ENCODE measurements at regions not wholly inside any gene's neighbourhood (a gene's known extent, or its start where the extent isn't known, plus 50 kb on each side); places are given as distances from the start of the nearest gene placed in this dataset.

DNA sequence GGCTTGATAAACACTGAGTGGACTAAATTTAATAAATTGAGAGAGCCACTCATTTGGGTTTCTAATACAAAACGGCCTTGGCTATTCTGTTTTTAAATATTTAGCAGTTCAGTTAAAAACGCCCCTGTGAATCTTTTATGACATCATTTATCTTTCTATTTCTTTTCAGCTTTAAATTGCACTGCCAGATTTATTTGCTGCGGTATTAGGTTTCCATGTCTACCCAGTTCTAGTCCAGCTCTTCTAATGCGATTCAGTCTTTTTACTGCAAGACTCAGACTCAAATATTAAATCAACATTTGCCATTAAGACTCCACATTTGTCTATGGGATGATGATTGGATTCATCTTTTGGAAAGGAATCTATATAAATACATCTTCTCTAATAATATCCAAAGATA, 2174.3 kb upstream of the PIK3C3 start:
- Histone ChIP-seq H3K4ac (ENCODE audit: low read depth in 1 of 2, low read length in 2 of 2) (no peak overlapping the region), H2BK12ac (ENCODE audit: low read length in 2 of 2) (no peak overlapping the region), H4K91ac (ENCODE audit: low read length) (no peak overlapping the region), H3K9me3 (ENCODE audit: control insufficient read depth, low read length) (no peaks in the 10 kb centered on the region), H4K8ac (ENCODE audit: low read length) (no peak overlapping the region), H3K4me2 (ENCODE audit: low read length, poor library complexity, severe bottlenecking) (no peak overlapping the region), H2BK5ac (ENCODE audit: low read depth, low read length, poor library complexity, severe bottlenecking) (no peak overlapping the region), H3K27ac (ENCODE audit: low read length, poor library complexity, severe bottlenecking) (no peak overlapping the region), H3K36me3 (ENCODE audit: control insufficient read depth in 1 of 2, insufficient read depth in 2 of 2, low read depth in 1 of 2, low read length in 2 of 2) (no peaks in the 10 kb centered on the region), H3K4me1 (ENCODE audit: control insufficient read depth, insufficient read depth, low read depth, low read length) (no peaks in the 10 kb centered on the region), H3K79me1 (replicated peaks; ENCODE audit: low read length, poor library complexity, severe bottlenecking) (no peaks in the 10 kb centered on the region), H3K27me3 (ENCODE audit: control insufficient read depth in 1 of 2, insufficient read depth in 1 of 2, low read length in 2 of 2) (no peaks in the 10 kb centered on the region), H2BK15ac (ENCODE audit: low read depth, poor library complexity, severe bottlenecking) (no peak overlapping the region), H3K23ac (ENCODE audit: low read length in 2 of 2) (no peak overlapping the region), H2BK120ac (ENCODE audit: low read depth, low read length) (no peak overlapping the region), H3K14ac (ENCODE audit: low read length in 2 of 2) (no peak overlapping the region), H2AK5ac (ENCODE audit: low read length, severe bottlenecking) (no peak overlapping the region), H3K9ac (ENCODE audit: low read length) (no peak overlapping the region), H3K18ac (ENCODE audit: low read depth in 1 of 2, low read length in 2 of 2) (no peak overlapping the region), H3K4me3 (ENCODE audit: insufficient read depth in 1 of 2, low read depth in 1 of 2, low read length in 2 of 2) (no peak overlapping the region), H2AFZ (ENCODE audit: low read depth, low read length) (no peak overlapping the region)
- 86% methylated on average over 4 of the region's 4 CpGs for WGBS
- DNase-seq, result no peak

GRCh38 chr18:39779926-39780325, 2175.1 kb upstream of the PIK3C3 start:
- H3K27ac ChIP-seq (ENCODE audit: low read length, poor library complexity, severe bottlenecking), result no peak overlapping the region
- H2BK15ac ChIP-seq (ENCODE audit: low read depth, poor library complexity, severe bottlenecking), result no peak overlapping the region
- 97% methylated on average over 2 of the region's 2 CpGs for WGBS
- no peaks in the 10 kb centered on the region for H3K9me3 ChIP-seq (ENCODE audit: control insufficient read depth, low read length)
- no peak overlapping the region for H3K14ac ChIP-seq (ENCODE audit: low read length in 2 of 2)
- H3K27me3 ChIP-seq (ENCODE audit: control insufficient read depth in 1 of 2, insufficient read depth in 1 of 2, low read length in 2 of 2), result no peaks in the 10 kb centered on the region
- no peak overlapping the region for H3K18ac ChIP-seq (ENCODE audit: low read depth in 1 of 2, low read length in 2 of 2)
- H3K4me3 ChIP-seq (ENCODE audit: insufficient read depth in 1 of 2, low read depth in 1 of 2, low read length in 2 of 2), result no peak overlapping the region
- no peak overlapping the region for H3K4ac ChIP-seq (ENCODE audit: low read depth in 1 of 2, low read length in 2 of 2)
- no peaks in the 10 kb centered on the region for H3K36me3 ChIP-seq (ENCODE audit: control insufficient read depth in 1 of 2, insufficient read depth in 2 of 2, low read depth in 1 of 2, low read length in 2 of 2)
- H2AFZ ChIP-seq (ENCODE audit: low read depth, low read length), result no peak overlapping the region
- no peaks in the 10 kb centered on the region for H3K4me1 ChIP-seq (ENCODE audit: control insufficient read depth, insufficient read depth, low read depth, low read length)
- H4K8ac ChIP-seq (ENCODE audit: low read length), result no peak overlapping the region
- no peak overlapping the region for H2BK120ac ChIP-seq (ENCODE audit: low read depth, low read length)
- DNase-seq, result no peak
- no peak overlapping the region for H2AK5ac ChIP-seq (ENCODE audit: low read length, severe bottlenecking)
- H2BK12ac ChIP-seq (ENCODE audit: low read length in 2 of 2), result no peak overlapping the region
- H4K91ac ChIP-seq (ENCODE audit: low read length), result no peak overlapping the region
- H3K9ac ChIP-seq (ENCODE audit: low read length), result no peak overlapping the region
- no peak overlapping the region for H3K23ac ChIP-seq (ENCODE audit: low read length in 2 of 2)
- H3K4me2 ChIP-seq (ENCODE audit: low read length, poor library complexity, severe bottlenecking), result no peak overlapping the region
- H3K79me1 ChIP-seq (replicated peaks; ENCODE audit: low read length, poor library complexity, severe bottlenecking), result no peaks in the 10 kb centered on the region
- H2BK5ac ChIP-seq (ENCODE audit: low read depth, low read length, poor library complexity, severe bottlenecking), result no peak overlapping the region

- Histone ChIP-seq H3K4me2 (ENCODE audit: low read length, poor library complexity, severe bottlenecking) (no peak overlapping the region), H3K4me1 (ENCODE audit: control insufficient read depth, insufficient read depth, low read depth, low read length) (no peaks in the 10 kb centered on the region), H2BK120ac (ENCODE audit: low read depth, low read length) (no peak overlapping the region), H4K91ac (ENCODE audit: low read length) (no peak overlapping the region), H3K9ac (ENCODE audit: low read length) (no peak overlapping the region), H3K79me1 (replicated peaks; ENCODE audit: low read length, poor library complexity, severe bottlenecking) (no peaks in the 10 kb centered on the region), H3K27ac (ENCODE audit: low read length, poor library complexity, severe bottlenecking) (no peak overlapping the region), H3K18ac (ENCODE audit: low read depth in 1 of 2, low read length in 2 of 2) (no peak overlapping the region), H3K36me3 (ENCODE audit: control insufficient read depth in 1 of 2, insufficient read depth in 2 of 2, low read depth in 1 of 2, low read length in 2 of 2) (no peaks in the 10 kb centered on the region), H2BK5ac (ENCODE audit: low read depth, low read length, poor library complexity, severe bottlenecking) (no peak overlapping the region), H3K4ac (ENCODE audit: low read depth in 1 of 2, low read length in 2 of 2) (no peak overlapping the region), H2AK5ac (ENCODE audit: low read length, severe bottlenecking) (no peak overlapping the region), H2AFZ (ENCODE audit: low read depth, low read length) (no peak overlapping the region), H3K4me3 (ENCODE audit: insufficient read depth in 1 of 2, low read depth in 1 of 2, low read length in 2 of 2) (no peak overlapping the region), H2BK12ac (ENCODE audit: low read length in 2 of 2) (no peak overlapping the region), H3K23ac (ENCODE audit: low read length in 2 of 2) (no peak overlapping the region), H3K27me3 (ENCODE audit: control insufficient read depth in 1 of 2, insufficient read depth in 1 of 2, low read length in 2 of 2) (no peaks in the 10 kb centered on the region), H2BK15ac (ENCODE audit: low read depth, poor library complexity, severe bottlenecking) (no peak overlapping the region), H3K14ac (ENCODE audit: low read length in 2 of 2) (no peak overlapping the region), H4K8ac (ENCODE audit: low read length) (no peak overlapping the region), H3K9me3 (ENCODE audit: control insufficient read depth, low read length) (no peaks in the 10 kb centered on the region)
- DNase-seq, result no peak
These were observed 2178.3 kb upstream of the PIK3C3 start for GRCh38 chr18:39776766-39777165.

DNA sequence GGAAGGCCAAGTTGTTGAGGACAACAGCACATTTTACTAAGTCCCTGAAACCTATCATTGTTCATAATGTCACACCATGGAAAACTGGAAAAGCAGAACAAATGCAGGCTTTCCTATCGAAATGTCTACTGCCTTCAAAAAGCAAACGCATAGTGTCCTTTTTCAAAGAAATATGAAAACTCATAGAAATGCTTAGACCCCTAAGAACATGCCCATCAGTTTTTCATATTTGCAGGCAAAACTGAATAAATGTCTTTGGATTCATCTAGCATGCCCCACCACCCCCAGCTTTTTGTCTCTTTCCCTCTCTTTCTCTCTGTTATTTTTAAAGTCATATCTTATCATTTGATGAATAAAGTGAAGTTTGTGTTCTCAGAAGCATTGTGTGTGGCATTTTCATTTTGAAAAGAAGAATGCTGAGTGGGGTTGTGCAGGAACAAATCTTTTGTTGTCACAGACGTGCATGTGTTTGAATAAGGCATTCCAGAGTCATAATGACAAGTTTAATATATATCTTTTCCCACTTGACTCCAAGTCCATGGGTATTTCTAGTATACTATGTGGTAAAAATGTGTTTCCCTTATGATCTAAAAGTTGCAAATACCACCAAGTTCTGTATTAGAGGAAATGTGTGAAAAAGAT, 2180.0 kb upstream of the PIK3C3 start:
- Histone ChIP-seq H3K27ac (ENCODE audit: low read length, poor library complexity, severe bottlenecking) (no peak overlapping the region), H3K4me1 (ENCODE audit: control insufficient read depth, insufficient read depth, low read depth, low read length) (no peaks in the 10 kb centered on the region), H3K4me3 (ENCODE audit: insufficient read depth in 1 of 2, low read depth in 1 of 2, low read length in 2 of 2) (no peak overlapping the region), H3K14ac (ENCODE audit: low read length in 2 of 2) (no peak overlapping the region), H3K4ac (ENCODE audit: low read depth in 1 of 2, low read length in 2 of 2) (no peak overlapping the region), H2AFZ (ENCODE audit: low read depth, low read length) (no peak overlapping the region), H2BK5ac (ENCODE audit: low read depth, low read length, poor library complexity, severe bottlenecking) (no peak overlapping the region), H3K9me3 (ENCODE audit: control insufficient read depth, low read length) (no peaks in the 10 kb centered on the region), H3K18ac (ENCODE audit: low read depth in 1 of 2, low read length in 2 of 2) (no peak overlapping the region), H3K23ac (ENCODE audit: low read length in 2 of 2) (no peak overlapping the region), H3K79me1 (replicated peaks; ENCODE audit: low read length, poor library complexity, severe bottlenecking) (no peaks in the 10 kb centered on the region), H4K91ac (ENCODE audit: low read length) (no peak overlapping the region), H3K36me3 (ENCODE audit: control insufficient read depth in 1 of 2, insufficient read depth in 2 of 2, low read depth in 1 of 2, low read length in 2 of 2) (no peaks in the 10 kb centered on the region), H2AK5ac (ENCODE audit: low read length, severe bottlenecking) (no peak overlapping the region), H3K4me2 (ENCODE audit: low read length, poor library complexity, severe bottlenecking) (no peak overlapping the region), H2BK120ac (ENCODE audit: low read depth, low read length) (no peak overlapping the region), H4K8ac (ENCODE audit: low read length) (no peak overlapping the region), H3K27me3 (ENCODE audit: control insufficient read depth in 1 of 2, insufficient read depth in 1 of 2, low read length in 2 of 2) (no peaks in the 10 kb centered on the region), H2BK12ac (ENCODE audit: low read length in 2 of 2) (no peak overlapping the region), H3K9ac (ENCODE audit: low read length) (no peak overlapping the region), H2BK15ac (ENCODE audit: low read depth, poor library complexity, severe bottlenecking) (no peak overlapping the region)
- DNase-seq, result no peak
- 94% methylated on average over 2 of the region's 3 CpGs for WGBS
